PC-9 (cell line): ENCODE measurements at regions not wholly inside any gene's neighbourhood (a gene's known extent, or its start where the extent isn't known, plus 50 kb on each side); places are given as distances from the start of the nearest gene placed in this dataset.

ENCODE experiments used
- BruUV-seq: library from RNA; stranded (reverse); fragments of 400-500 nt; replicated peaks from 2 replicates; lab custom pipeline; 2021; lab: Mats Ljungman, UMichigan
- CTCF ChIA-PET: fragments of 300-600 bp; sonication (Branson Sonifier 250); formaldehyde crosslinking; loops from one replicate; lab custom pipeline; 2022; ENCODE audit warnings: antibody characterized with exemption; lab: Charles Lee
- POLR2A ChIA-PET: fragments of 300-600 bp; sonication (Branson Sonifier 250); formaldehyde crosslinking; loops from one replicate; lab custom pipeline; 2022; ENCODE audit warnings: antibody characterized with exemption; ENCODE audit not compliant: unreplicated experiment; lab: Charles Lee
- DNase-seq, 2 experiments: peaks; one replicate each; pipeline versions ENCODE4 v3.0.0 to v3.0.0-alpha.2; 2015 to 2022; ENCODE audit warnings: mixed read lengths in 1 of 2
- H2AFZ ChIP-seq: fragments of 200-600 bp; sonication (generic); 2 replicates; pipeline ENCODE4 v1.8.1; 2017; ENCODE audit warnings: antibody characterized with exemption
- H3F3A ChIP-seq: fragments of 200-600 bp; sonication (generic); 2 replicates; pipeline ENCODE4 v1.8.1; 2017; ENCODE audit warnings: antibody characterized with exemption, mild to moderate bottlenecking, low read depth; ENCODE audit not compliant: insufficient read depth
- H3K27ac ChIP-seq: fragments of 200-600 bp; sonication (generic); 2 replicates; pipeline ENCODE4 v1.6.1; 2016; ENCODE audit warnings: mixed run types
- H3K27me3 ChIP-seq: fragments of 200-600 bp; sonication (generic); 2 replicates; pipeline ENCODE4 v1.6.1; 2016; ENCODE audit warnings: low read depth, mixed run types; ENCODE audit not compliant: insufficient read depth
- H3K36me3 ChIP-seq: fragments of 200-600 bp; sonication (generic); 2 replicates; pipeline ENCODE4 v1.6.1; 2016; ENCODE audit warnings: low read depth, mixed run types
- H3K4me1 ChIP-seq: fragments of 200-600 bp; sonication (generic); replicated peaks from 2 replicates; pipeline ENCODE4 v1.6.1; 2016; ENCODE audit warnings: mixed run types; ENCODE audit not compliant: insufficient read depth
- H3K4me2 ChIP-seq: fragments of 200-600 bp; sonication (generic); 2 replicates; pipeline ENCODE4 v1.6.1; 2017; ENCODE audit warnings: mixed run types
- H3K4me3 ChIP-seq: fragments of 200-600 bp; sonication (generic); 2 replicates; pipeline ENCODE4 v1.6.1; 2016; ENCODE audit warnings: mixed run types
- H3K79me2 ChIP-seq: fragments of 200-600 bp; sonication (generic); 2 replicates; pipeline ENCODE4 v1.6.1; 2017; ENCODE audit warnings: low read depth, mixed run types
- H3K9me2 ChIP-seq: fragments of 200-600 bp; sonication (generic); 2 replicates; pipeline ENCODE4 v1.8.1; 2017; ENCODE audit warnings: mild to moderate bottlenecking; ENCODE audit not compliant: insufficient read depth
- H3K9me3 ChIP-seq: fragments of 200-600 bp; sonication (generic); 2 replicates; pipeline ENCODE4 v1.8.1; 2016; ENCODE audit warnings: low read depth; ENCODE audit not compliant: insufficient read depth
- H4K20me1 ChIP-seq: fragments of 200-600 bp; sonication (generic); 2 replicates; pipeline ENCODE4 v1.8.1; 2017; ENCODE audit not compliant: insufficient read depth
- EZH2 ChIP-seq: fragments of 200-600 bp; sonication (generic); IDR thresholded peaks from 2 replicates; pipeline ENCODE4 v1.8.0; 2017; ENCODE audit warnings: antibody characterized with exemption, low read depth
- intact Hi-C: fragments of 100-400 bp; cut with micrococcal nuclease; formaldehyde crosslinking; loops from one replicate; pipeline ENCODE4 v1.10.0; 2022; ENCODE audit not compliant: unreplicated experiment
- TF ChIP-seq, protein P1 (sequence below): fragments of 200-600 bp; sonication (generic); conservative IDR thresholded peaks from 2 replicates; pipeline ENCODE4 v1.6.1; 2017; ENCODE audit warnings: mixed run types, antibody characterized with exemption, mild to moderate bottlenecking, moderate library complexity

DNA sequence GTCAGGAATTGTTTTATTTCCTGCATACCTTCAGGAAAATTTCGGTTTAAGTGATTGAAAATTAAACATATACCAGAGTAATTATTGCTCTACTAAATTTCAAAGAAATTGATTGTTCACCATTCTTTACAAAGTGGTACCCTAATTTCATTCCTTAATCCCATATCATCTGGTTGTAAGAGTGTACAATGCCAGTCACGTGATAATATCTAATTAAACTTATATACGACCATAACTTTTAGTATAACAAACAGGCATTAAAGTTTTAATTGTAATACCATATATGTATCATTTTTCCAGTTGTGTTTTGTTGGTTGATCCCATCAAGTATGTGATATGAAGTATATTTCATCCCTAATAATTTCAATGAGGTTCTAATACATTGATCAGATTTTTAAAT is 74.8 kb upstream of the PLSCR5 start:
- TF ChIP-seq EZH2 = no peak
- TF ChIP-seq, protein P1, sequence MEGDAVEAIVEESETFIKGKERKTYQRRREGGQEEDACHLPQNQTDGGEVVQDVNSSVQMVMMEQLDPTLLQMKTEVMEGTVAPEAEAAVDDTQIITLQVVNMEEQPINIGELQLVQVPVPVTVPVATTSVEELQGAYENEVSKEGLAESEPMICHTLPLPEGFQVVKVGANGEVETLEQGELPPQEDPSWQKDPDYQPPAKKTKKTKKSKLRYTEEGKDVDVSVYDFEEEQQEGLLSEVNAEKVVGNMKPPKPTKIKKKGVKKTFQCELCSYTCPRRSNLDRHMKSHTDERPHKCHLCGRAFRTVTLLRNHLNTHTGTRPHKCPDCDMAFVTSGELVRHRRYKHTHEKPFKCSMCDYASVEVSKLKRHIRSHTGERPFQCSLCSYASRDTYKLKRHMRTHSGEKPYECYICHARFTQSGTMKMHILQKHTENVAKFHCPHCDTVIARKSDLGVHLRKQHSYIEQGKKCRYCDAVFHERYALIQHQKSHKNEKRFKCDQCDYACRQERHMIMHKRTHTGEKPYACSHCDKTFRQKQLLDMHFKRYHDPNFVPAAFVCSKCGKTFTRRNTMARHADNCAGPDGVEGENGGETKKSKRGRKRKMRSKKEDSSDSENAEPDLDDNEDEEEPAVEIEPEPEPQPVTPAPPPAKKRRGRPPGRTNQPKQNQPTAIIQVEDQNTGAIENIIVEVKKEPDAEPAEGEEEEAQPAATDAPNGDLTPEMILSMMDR = no peak
- Histone ChIP-seq H3K36me3 (no peaks in the 10 kb centered on the region), H3K4me2 (no peak overlapping the region), H3K4me1 (no peaks in the 10 kb centered on the region), H3F3A (no peaks in the 10 kb centered on the region), H4K20me1 (no peaks in the 10 kb centered on the region), H3K9me2 (no peaks in the 10 kb centered on the region), H3K4me3 (no peak overlapping the region), H3K27me3 (no peaks in the 10 kb centered on the region), H3K79me2 (no peaks in the 10 kb centered on the region), H3K9me3 (no peaks in the 10 kb centered on the region), H3K27ac (no peak overlapping the region), H2AFZ (no peak overlapping the region)
- ChIA-PET POLR2A (no interaction called here), CTCF (no interaction called here)
- no TSS peak for BruUV-seq
- no peak for DNase-seq
- intact Hi-C loops = no loop called here

DNA sequence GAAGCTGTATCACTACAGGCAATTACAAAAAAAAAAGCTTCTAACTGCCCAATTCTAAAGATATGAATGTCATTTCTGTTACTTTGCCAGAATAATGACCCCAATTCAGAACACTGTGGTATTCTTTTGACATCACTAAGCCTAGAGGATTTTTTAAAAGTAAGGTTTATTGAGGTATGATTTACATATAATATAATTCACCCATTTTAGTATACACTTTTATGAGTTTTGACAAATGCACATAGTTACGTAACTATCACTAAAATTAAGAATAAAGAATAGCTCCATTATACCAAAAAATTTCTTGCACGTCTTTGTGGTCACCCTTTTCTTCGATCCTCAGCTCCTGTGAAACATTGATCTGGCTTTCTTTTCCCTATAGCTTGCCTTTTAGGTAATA is 74.0 kb upstream of the PLSCR5 start:
- BruUV-seq = no TSS peak
- H3K4me1 ChIP-seq = no peaks in the 10 kb centered on the region
- intact Hi-C loops = no loop called here
- TF ChIP-seq, protein P1 = no peak
- TF ChIP-seq EZH2 = no peak
- no peak overlapping the region for H3K4me2 ChIP-seq
- H3K4me3 ChIP-seq = no peak overlapping the region
- no peaks in the 10 kb centered on the region for H3K9me2 ChIP-seq
- H2AFZ ChIP-seq = no peak overlapping the region
- no peak overlapping the region for H3K27ac ChIP-seq
- H3K9me3 ChIP-seq = no peaks in the 10 kb centered on the region
- H4K20me1 ChIP-seq = no peaks in the 10 kb centered on the region
- no peaks in the 10 kb centered on the region for H3K27me3 ChIP-seq
- POLR2A ChIA-PET = no interaction called here
- no peaks in the 10 kb centered on the region for H3K79me2 ChIP-seq
- H3K36me3 ChIP-seq = no peaks in the 10 kb centered on the region
- no peaks in the 10 kb centered on the region for H3F3A ChIP-seq
- CTCF ChIA-PET = interaction anchor here (0.7 kb wide), 1 partner anchor 309 kb away, joined by 3 read pairs; no protein-coding TSS in a partner anchor
- no peak for DNase-seq

DNA sequence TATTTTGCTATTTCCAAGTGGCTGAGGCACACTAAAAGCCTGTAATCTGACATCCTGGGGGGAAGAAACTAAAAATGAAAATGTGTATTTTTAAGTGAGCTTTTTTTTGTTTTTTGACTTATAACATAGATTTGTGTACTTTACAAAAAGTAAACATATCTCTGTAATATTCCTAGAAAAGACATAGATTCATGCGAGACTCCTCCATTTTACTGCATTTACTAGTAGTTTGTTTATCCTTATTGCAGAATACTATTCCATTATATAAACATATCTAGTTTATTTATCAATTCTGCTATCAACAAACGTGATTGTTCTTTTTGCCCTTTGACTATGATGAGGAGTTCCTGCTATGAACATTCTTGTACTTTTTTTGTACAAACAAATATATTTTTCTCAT is 67.8 kb upstream of the PLSCR5 start:
- Histone ChIP-seq H3K9me3 (no peaks in the 10 kb centered on the region), H3K27ac (no peak overlapping the region), H3F3A (no peaks in the 10 kb centered on the region), H4K20me1 (no peaks in the 10 kb centered on the region), H3K4me1 (no peaks in the 10 kb centered on the region), H3K9me2 (no peaks in the 10 kb centered on the region), H3K79me2 (no peaks in the 10 kb centered on the region), H2AFZ (no peak overlapping the region), H3K27me3 (no peaks in the 10 kb centered on the region), H3K4me3 (no peak overlapping the region), H3K36me3 (no peaks in the 10 kb centered on the region), H3K4me2 (no peak overlapping the region)
- CTCF ChIA-PET = interaction anchor here (0.7 kb wide), 1 partner anchor 74 kb away, joined by 3 read pairs; no protein-coding TSS in a partner anchor
- POLR2A ChIA-PET = no interaction called here
- TF ChIP-seq, protein P1 = no peak
- TF ChIP-seq EZH2 = no peak
- intact Hi-C loops = no loop called here
- no peak for DNase-seq
- no TSS peak for BruUV-seq
